A673 (cell line): ENCODE measurements at regions not wholly inside any gene's neighbourhood (a gene's known extent, or its start where the extent isn't known, plus 50 kb on each side); places are given as distances from the start of the nearest gene placed in this dataset.
"Not testable (repeated sequence)": the region's sequence is repeated elsewhere in the genome, so short reads cannot be mapped to it uniquely, and the experiment has no call there.

ENCODE experiments used
- CTCF ChIP-seq: fragments of 300-800, 200-600 bp; sonication (generic); conservative IDR thresholded peaks from 2 replicates; pipeline ENCODE4 v1.5.1; 2017; ENCODE audit warnings: low read depth, mild to moderate bottlenecking, antibody characterized with exemption, low read length, moderate library complexity, mixed read lengths
- EZH2 ChIP-seq: fragments of 200-600 bp; sonication (generic); IDR thresholded peaks from 2 replicates; pipeline ENCODE4 v1.6.1; 2017; ENCODE audit warnings: borderline replicate concordance, low read depth, mild to moderate bottlenecking, mixed read lengths, antibody characterized with exemption, low read length; ENCODE audit not compliant: poor library complexity, severe bottlenecking

DNA sequence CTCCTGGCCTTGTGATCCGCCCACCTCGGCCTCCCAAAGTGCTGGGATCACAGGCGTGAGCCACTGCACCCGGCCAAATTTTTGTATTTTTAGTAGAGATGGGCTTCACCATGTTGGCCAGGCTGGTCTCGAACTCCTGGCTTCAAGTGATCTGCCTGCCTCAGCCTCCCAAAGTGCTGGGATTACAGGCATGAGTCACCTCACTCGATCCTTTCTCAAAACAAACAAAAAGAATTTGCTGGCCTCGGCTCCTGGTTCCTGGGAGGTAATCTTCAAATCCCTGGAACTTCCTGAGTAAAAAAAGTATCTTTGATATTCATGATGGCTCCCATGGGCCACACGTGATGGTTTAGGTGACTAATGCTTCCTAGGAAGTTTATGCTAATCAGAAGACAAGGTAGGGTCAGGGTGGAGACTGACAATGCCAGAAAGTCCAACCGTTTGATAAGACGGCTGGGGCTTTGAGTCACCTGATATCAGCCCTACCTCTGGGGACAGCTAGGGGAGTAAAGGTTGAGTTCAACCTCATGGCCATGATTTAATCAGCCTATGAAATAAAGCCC, 113.1 kb upstream of the NEK6 start:
- TF ChIP-seq CTCF, EZH2: not testable (repeated sequence)
